Endothelial cell of umbilical vein (primary cell): ENCODE measurements at regions not wholly inside any gene's neighbourhood (a gene's known extent, or its start where the extent isn't known, plus 50 kb on each side); places are given as distances from the start of the nearest gene placed in this dataset.

Experiments
- BruUV-seq: library from RNA; stranded (reverse); fragments of 400-500 nt; replicated peaks from 2 replicates; lab custom pipeline; 2021; lab: Mats Ljungman, UMichigan
- CTCF ChIA-PET: fragments of 300-600, 350-600 bp; sonication (Branson Sonifier 250); formaldehyde crosslinking; loops from one replicate; lab custom pipeline; 2021; ENCODE audit warnings: antibody characterized with exemption, inconsistent platforms; lab: Charles Lee
- POLR2A ChIA-PET: fragments of 300-600, 350-600 bp; sonication (Branson Sonifier 250); formaldehyde crosslinking; loops from one replicate; lab custom pipeline; 2021; ENCODE audit warnings: antibody characterized with exemption, inconsistent platforms; lab: Charles Lee
- DNase-seq: peaks from one replicate; pipeline ENCODE4 v3.0.0-alpha.2; 2011; ENCODE audit warnings: low read depth, low spot score
- FAIRE-seq: peaks from 2 replicates; lab custom pipeline; 2011; peaks lifted over from hg19 to GRCh38; lab: Jason Lieb, UNC
- H2AFZ ChIP-seq: 2 replicates; pipeline ENCODE4 v1.6.0; 2012; ENCODE audit warnings: low read depth, low read length, control low read depth, inconsistent platforms
- H3K27ac ChIP-seq: 2 replicates; pipeline ENCODE4 v1.5.1; 2011; ENCODE audit warnings: low read depth, mild to moderate bottlenecking, control low read depth, low read length, moderate library complexity; ENCODE audit not compliant: insufficient read depth
- H3K27me3 ChIP-seq, 2 experiments: 2 replicates each; pipeline versions ENCODE4 v1.6.0 to v1.6.1; 2011; ENCODE audit warnings: low read length in 2 of 2, mixed read lengths in 1 of 2; ENCODE audit not compliant: control insufficient read depth in 2 of 2, insufficient read depth in 2 of 2
- H3K36me3 ChIP-seq, 2 experiments: 2 replicates in 1 of 2; 3 replicates in 1 of 2; pipeline ENCODE4 v1.5.1; 2011; ENCODE audit warnings: low read length in 2 of 2, mild to moderate bottlenecking in 1 of 2, moderate library complexity in 1 of 2; ENCODE audit not compliant: control insufficient read depth in 2 of 2, insufficient read depth in 2 of 2; ENCODE audit errors: extremely low read depth in 1 of 2
- H3K4me1 ChIP-seq: 3 replicates; pipeline ENCODE4 v1.5.1; 2011; ENCODE audit warnings: mild to moderate bottlenecking, low read length; ENCODE audit not compliant: control insufficient read depth, insufficient read depth; ENCODE audit errors: extremely low read depth
- H3K4me2 ChIP-seq: 2 replicates; pipeline ENCODE4 v1.6.1; 2011; ENCODE audit warnings: low read length, control low read depth, mixed read lengths; ENCODE audit not compliant: insufficient read depth
- H3K4me3 ChIP-seq, 3 experiments: fragments of 200-600 bp in 1 of 3; sonication (generic), shearing (Covaris generic) in 1 of 3; replicated peaks in 1 of 3; 2 replicates each; pipeline ENCODE4 v1.5.1; 2011 to 2016; ENCODE audit warnings: control low read depth in 3 of 3, low read length in 3 of 3, mild to moderate bottlenecking in 2 of 3, inconsistent platforms in 1 of 3, low read depth in 1 of 3, moderate library complexity in 1 of 3; ENCODE audit not compliant: insufficient read depth in 1 of 3
- H3K79me2 ChIP-seq: 2 replicates; pipeline ENCODE4 v1.6.0; 2012; ENCODE audit warnings: low read length, inconsistent platforms; ENCODE audit not compliant: control insufficient read depth, insufficient read depth
- H3K9ac ChIP-seq: replicated peaks from 2 replicates; pipeline ENCODE3; 2011; ENCODE audit warnings: low read length, control low read depth; ENCODE audit not compliant: insufficient read depth; ENCODE audit errors: extremely low read depth
- H3K9me1 ChIP-seq: replicated peaks from 3 replicates; pipeline ENCODE4 v1.6.0; 2011; ENCODE audit warnings: mild to moderate bottlenecking, low read length; ENCODE audit not compliant: control insufficient read depth, insufficient read depth; ENCODE audit errors: extremely low read depth
- H3K9me3 ChIP-seq: replicated peaks from 2 replicates; pipeline ENCODE4 v1.5.1; 2012; ENCODE audit warnings: low read length, inconsistent platforms; ENCODE audit not compliant: control insufficient read depth, insufficient read depth
- H4K20me1 ChIP-seq: replicated peaks from 2 replicates; pipeline ENCODE3; 2011; ENCODE audit warnings: mild to moderate bottlenecking, low read length; ENCODE audit not compliant: control insufficient read depth, insufficient read depth; ENCODE audit errors: extremely low read depth
- FOS ChIP-seq: IDR thresholded peaks from 2 replicates; pipeline ENCODE4 v1.6.1; 2011; ENCODE audit warnings: mild to moderate bottlenecking, low read length, moderate library complexity, borderline replicate concordance; ENCODE audit not compliant: insufficient read depth
- JUN ChIP-seq: IDR thresholded peaks from 2 replicates; pipeline ENCODE4 v1.6.1; 2011; ENCODE audit warnings: borderline replicate concordance, low read depth; ENCODE audit not compliant: insufficient read length, insufficient read depth
- POLR2A ChIP-seq: IDR thresholded peaks from 2 replicates; pipeline ENCODE4 v1.6.1; 2012; ENCODE audit warnings: low read depth, mild to moderate bottlenecking, control low read depth, low read length
- POLR2AphosphoS5 ChIP-seq: IDR thresholded peaks from 2 replicates; pipeline ENCODE4 v1.6.1; 2012; ENCODE audit warnings: low read depth, mild to moderate bottlenecking, control low read depth, low read length, moderate library complexity; ENCODE audit not compliant: insufficient read depth
- dilution Hi-C: fragments of 300-500 bp; cut with MboI; formaldehyde crosslinking; loops from one replicate; pipeline ENCODE4 v1.15.0; 2019; ENCODE audit warnings: low sequenced_read_pairs; ENCODE audit not compliant: extremely low pct_ligation_motif_present
- intact Hi-C: fragments of 100-400 bp; cut with micrococcal nuclease; formaldehyde crosslinking; loops from one replicate; pipeline ENCODE4 v1.10.0; 2022
- TF ChIP-seq, protein P1 (sequence below), 2 donors: IDR thresholded peaks; 1 replicate in 1 of 2; 2 replicates in 1 of 2; pipeline ENCODE4 v1.5.1; 2011; ENCODE audit warnings: low read length in 2 of 2, mild to moderate bottlenecking in 2 of 2, moderate library complexity in 2 of 2, control low read depth in 1 of 2, inconsistent platforms in 1 of 2, low read depth in 1 of 2; ENCODE audit not compliant: insufficient read depth in 1 of 2; ENCODE audit errors: extremely low read depth in 1 of 2

DNA sequence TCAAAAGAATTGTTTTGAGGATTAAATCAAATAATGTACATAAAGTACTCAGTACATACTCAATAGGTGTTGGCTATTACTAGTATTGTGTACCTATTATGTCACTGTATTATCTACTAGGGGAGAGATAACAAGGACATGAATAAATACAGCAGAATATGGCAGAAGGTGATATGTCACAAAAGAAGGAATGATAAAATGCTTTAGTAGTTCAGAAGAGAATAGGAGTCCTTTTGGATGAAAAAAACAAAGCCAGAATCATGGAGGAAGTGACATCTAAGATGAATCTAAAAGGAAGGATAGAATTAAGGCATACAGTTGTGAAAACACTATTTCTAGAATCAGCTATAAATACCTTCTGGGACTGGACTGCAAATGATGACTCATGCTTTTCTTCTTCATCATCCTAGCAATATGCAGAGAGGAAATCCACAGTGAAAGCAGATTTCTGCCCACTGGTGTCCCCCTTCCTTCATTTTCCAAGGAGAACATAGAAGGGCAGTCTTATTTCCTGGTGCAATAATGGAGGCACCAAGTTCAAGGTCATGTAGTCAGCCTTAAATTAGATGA, 98.7 kb downstream of the GLUD2 start:
- DNase-seq = no peak
- Histone ChIP-seq H3K4me1 (no peaks in the 10 kb centered on the region), H3K9ac (no peak overlapping the region), H3K9me3 (no peaks in the 10 kb centered on the region), H3K4me2 (no peak overlapping the region), H3K36me3 (no peaks in the 10 kb centered on the region), H2AFZ (no peak overlapping the region), H3K27me3 (no peaks in the 10 kb centered on the region), H3K4me3 (no peak overlapping the region), H3K79me2 (no peaks in the 10 kb centered on the region), H4K20me1 (no peaks in the 10 kb centered on the region), H3K27ac (no peak overlapping the region), H3K9me1 (no peaks in the 10 kb centered on the region)
- BruUV-seq = no TSS peak
- TF ChIP-seq, protein P1, sequence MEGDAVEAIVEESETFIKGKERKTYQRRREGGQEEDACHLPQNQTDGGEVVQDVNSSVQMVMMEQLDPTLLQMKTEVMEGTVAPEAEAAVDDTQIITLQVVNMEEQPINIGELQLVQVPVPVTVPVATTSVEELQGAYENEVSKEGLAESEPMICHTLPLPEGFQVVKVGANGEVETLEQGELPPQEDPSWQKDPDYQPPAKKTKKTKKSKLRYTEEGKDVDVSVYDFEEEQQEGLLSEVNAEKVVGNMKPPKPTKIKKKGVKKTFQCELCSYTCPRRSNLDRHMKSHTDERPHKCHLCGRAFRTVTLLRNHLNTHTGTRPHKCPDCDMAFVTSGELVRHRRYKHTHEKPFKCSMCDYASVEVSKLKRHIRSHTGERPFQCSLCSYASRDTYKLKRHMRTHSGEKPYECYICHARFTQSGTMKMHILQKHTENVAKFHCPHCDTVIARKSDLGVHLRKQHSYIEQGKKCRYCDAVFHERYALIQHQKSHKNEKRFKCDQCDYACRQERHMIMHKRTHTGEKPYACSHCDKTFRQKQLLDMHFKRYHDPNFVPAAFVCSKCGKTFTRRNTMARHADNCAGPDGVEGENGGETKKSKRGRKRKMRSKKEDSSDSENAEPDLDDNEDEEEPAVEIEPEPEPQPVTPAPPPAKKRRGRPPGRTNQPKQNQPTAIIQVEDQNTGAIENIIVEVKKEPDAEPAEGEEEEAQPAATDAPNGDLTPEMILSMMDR (IDR thresholded peaks at IDR 0.05; ENCODE audit: extremely low read depth in 1 of 2, insufficient read depth in 1 of 2, low read depth in 1 of 2, low read length in 2 of 2) = no peak
- peak; percentile 11 for TF ChIP-seq JUN
- peak; percentile 46 for FAIRE-seq
- ChIA-PET POLR2A (no interaction called here), CTCF (no interaction called here)
- dilution Hi-C loops = no loop called here
- intact Hi-C loops = no loop called here

DNA sequence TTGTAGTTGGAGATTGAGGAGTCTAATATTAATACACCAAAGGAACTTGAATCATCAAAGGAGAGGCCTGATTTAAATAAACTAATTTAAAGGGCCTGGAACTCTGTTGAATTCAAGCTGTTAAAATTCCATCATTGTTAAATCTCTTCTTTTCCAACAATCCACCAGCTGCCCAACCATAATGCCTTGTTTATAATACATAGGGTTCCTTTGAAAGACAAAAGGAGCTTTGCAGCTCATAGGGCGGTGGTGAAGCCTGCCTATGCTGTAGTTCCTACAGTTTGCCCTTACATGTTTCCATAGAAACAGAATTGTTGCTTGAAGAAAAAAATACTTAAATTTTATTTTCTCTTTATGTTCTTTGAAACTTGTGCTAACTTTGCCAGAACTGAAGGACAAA, 102.8 kb downstream of the GLUD2 start:
- H3K9me1 ChIP-seq = no peaks in the 10 kb centered on the region
- ChIA-PET CTCF (interaction anchor here (1.0 kb wide), 1 partner anchor 14 kb away, joined by 3 read pairs; no protein-coding TSS in a partner anchor), POLR2A (no interaction called here)
- H3K9ac ChIP-seq = no peak overlapping the region
- no peak overlapping the region for H2AFZ ChIP-seq
- no peak overlapping the region for H3K27ac ChIP-seq
- no peaks in the 10 kb centered on the region for H3K79me2 ChIP-seq
- no peaks in the 10 kb centered on the region for H3K36me3 ChIP-seq
- no peaks in the 10 kb centered on the region for H4K20me1 ChIP-seq
- no peak overlapping the region for H3K4me2 ChIP-seq
- no peaks in the 10 kb centered on the region for H3K27me3 ChIP-seq
- DNase-seq (no peak), FAIRE-seq (no peak)
- H3K4me3 ChIP-seq = no peak overlapping the region
- no TSS peak for BruUV-seq
- H3K4me1 ChIP-seq = no peaks in the 10 kb centered on the region
- intact Hi-C loops = no loop called here
- TF ChIP-seq POLR2AphosphoS5 = no peak
- no peak for TF ChIP-seq FOS
- TF ChIP-seq POLR2A = no peak
- no peak for TF ChIP-seq JUN
- no peaks in the 10 kb centered on the region for H3K9me3 ChIP-seq
- dilution Hi-C loops = no loop called here
